Adrenal gland (tissue), 9 donors: ENCODE measurements at regions not wholly inside any gene's neighbourhood (a gene's known extent, or its start where the extent isn't known, plus 50 kb on each side); places are given as distances from the start of the nearest gene placed in this dataset.

Experiments
- DNase-seq, 7 donors: peaks; one replicate each; pipeline ENCODE4 v3.0.0-alpha.2; 2019 to 2020
- H3K27ac ChIP-seq, 5 donors: fragments of 200-600 bp; sonication (generic) in 4 of 5; 1 replicate in 3 of 5; 2 replicates in 2 of 5; pipeline versions ENCODE4 v1.5.1 to v1.8.0; 2016 to 2020; ENCODE audit warnings: mild to moderate bottlenecking in 1 of 5
- H3K27me3 ChIP-seq: fragments of 200-600 bp; 2 replicates; pipeline ENCODE4 v1.8.0; 2021
- H3K36me3 ChIP-seq, 2 donors: fragments of 200-600 bp; replicated peaks in 1 of 2; 1 replicate in 1 of 2; 2 replicates in 1 of 2; pipeline versions ENCODE4 v1.5.1 to v1.8.0; 2018 to 2022
- H3K4me1 ChIP-seq, 2 donors: fragments of 200-600 bp; replicated peaks in 1 of 2; 1 replicate in 1 of 2; 2 replicates in 1 of 2; pipeline versions ENCODE4 v1.5.1 to v1.8.0; 2018 to 2021
- H3K4me3 ChIP-seq, 4 donors: fragments of 200-600 bp; sonication (generic) in 3 of 4; one replicate each; pipeline ENCODE4 v1.5.1; 2016 to 2018
- H3K9me3 ChIP-seq, 3 donors: fragments of 200-600 bp; sonication (generic) in 1 of 3; replicated peaks in 1 of 3; 1 replicate in 2 of 3; 2 replicates in 1 of 3; pipeline versions ENCODE4 v1.5.1 to v1.8.0; 2016 to 2021
- POLR2A ChIP-seq, 2 donors: fragments of 450-650 bp; IDR thresholded peaks; one replicate each; pipeline ENCODE4 v1.6.1; 2017; ENCODE audit warnings: antibody characterized with exemption in 2 of 2, mild to moderate bottlenecking in 2 of 2, moderate library complexity in 1 of 2
- WGBS, 4 donors: extraction: QIAGEN DNeasy Blood & Tissue Kit in 2 of 4; methylation state at CpG; one replicate each; pipeline versions ENCODE4 v1.1.5 to v1.1.7; 2013 to 2017; 5-methylcytosine and 5-hydroxymethylcytosine counted together
- intact Hi-C, 2 donors: fragments of 100-400 bp; cut with DNase I; formaldehyde crosslinking; loops; one replicate each; pipeline versions ENCODE4 v1.14.1 to v1.15.0; 2022 to 2023
- TF ChIP-seq, protein P1 (sequence below), 6 experiments: fragments of 450-650 bp in 4 of 6; fragments of 200-600 bp in 2 of 6; sonication (generic) in 1 of 6; IDR thresholded peaks; 1 replicate in 5 of 6; 2 replicates in 1 of 6; pipeline versions ENCODE4 v1.5.1 to v1.8.0; 2016 to 2021; ENCODE audit warnings: antibody characterized with exemption in 6 of 6, mild to moderate bottlenecking in 2 of 6, moderate library complexity in 1 of 6
- donor health status: healthy with polysubstance abuse.
- donor health status: Bipolar disorder and iron deficiency.
- donor health status: DM: yes; HTN: yes; CAD: no.
- donor health status: DM: no; HTN: no; CAD: no.
- donor health status: DM: no; HTN: no; CAD: no.

GRCh38 chr15:98528046-98528725 is 120.2 kb upstream of the IGF1R start:
- no peak for DNase-seq
- WGBS, 4 donors = 71 to 83% (median 72%) methylated on average over 8 of the region's 8 CpGs
- H3K27ac ChIP-seq = no peak overlapping the region
- peaks cover 4% of the 10 kb centered on the region for H3K27me3 ChIP-seq
- H3K9me3 ChIP-seq = no peaks in the 10 kb centered on the region
- intact Hi-C loops = loop anchor here (10.0 kb wide), 3 partner anchors 117 to 377 kb away; partner anchors contain the start of gene IGF1R (in 1 of the 2)
- H3K4me3 ChIP-seq = no peak overlapping the region
- H3K4me1 ChIP-seq = no peaks in the 10 kb centered on the region
- no peaks in the 10 kb centered on the region for H3K36me3 ChIP-seq
- TF ChIP-seq, protein P1, sequence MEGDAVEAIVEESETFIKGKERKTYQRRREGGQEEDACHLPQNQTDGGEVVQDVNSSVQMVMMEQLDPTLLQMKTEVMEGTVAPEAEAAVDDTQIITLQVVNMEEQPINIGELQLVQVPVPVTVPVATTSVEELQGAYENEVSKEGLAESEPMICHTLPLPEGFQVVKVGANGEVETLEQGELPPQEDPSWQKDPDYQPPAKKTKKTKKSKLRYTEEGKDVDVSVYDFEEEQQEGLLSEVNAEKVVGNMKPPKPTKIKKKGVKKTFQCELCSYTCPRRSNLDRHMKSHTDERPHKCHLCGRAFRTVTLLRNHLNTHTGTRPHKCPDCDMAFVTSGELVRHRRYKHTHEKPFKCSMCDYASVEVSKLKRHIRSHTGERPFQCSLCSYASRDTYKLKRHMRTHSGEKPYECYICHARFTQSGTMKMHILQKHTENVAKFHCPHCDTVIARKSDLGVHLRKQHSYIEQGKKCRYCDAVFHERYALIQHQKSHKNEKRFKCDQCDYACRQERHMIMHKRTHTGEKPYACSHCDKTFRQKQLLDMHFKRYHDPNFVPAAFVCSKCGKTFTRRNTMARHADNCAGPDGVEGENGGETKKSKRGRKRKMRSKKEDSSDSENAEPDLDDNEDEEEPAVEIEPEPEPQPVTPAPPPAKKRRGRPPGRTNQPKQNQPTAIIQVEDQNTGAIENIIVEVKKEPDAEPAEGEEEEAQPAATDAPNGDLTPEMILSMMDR (IDR thresholded peaks at IDR 0.05) = no peak
- TF ChIP-seq POLR2A (IDR thresholded peaks at IDR 0.05) = no peak

DNA sequence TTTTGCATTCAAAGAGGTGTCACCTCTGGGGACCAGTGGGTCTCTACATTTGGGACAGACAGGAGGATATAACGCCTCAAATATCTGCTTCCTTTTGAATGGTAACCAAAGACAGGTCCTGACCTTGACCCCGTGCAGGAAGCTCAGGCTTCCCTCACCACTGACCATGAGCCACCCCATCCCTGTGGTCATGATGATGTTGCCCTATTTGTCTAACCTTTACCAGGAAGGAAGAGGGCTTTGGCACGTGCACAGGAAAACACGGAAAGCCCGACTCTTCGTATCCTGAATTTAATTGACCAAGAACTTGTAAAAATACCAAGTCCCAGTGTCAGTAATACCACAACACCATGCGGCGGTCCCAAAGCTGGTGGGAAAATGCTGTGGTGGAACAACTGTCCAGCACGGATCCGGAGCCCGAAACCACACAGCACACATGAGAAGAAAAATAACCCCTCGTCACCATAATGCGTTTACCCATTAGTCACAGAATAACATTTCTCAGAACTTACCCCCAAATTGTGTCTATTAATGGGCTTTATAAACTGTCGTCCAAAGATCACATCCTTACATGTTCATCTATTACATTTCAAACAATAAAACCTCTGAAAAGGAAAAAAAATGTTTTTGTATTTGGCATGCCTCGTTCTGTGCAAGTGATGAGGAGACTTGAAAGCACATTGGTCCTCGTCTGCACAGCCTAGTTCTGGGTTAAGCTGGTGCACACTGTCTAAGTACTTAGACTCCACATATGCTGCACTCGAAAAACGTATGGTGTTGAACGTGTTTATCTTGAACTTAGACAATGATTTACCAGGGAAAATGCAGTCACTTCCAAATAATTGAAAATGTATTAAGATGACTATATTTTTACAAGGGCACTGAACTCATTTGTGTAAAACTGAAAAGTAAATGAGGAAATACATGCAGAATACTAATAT is 118.9 kb upstream of the IGF1R start:
- 63 to 77% (median 71%) methylated on average over 18 to 19 of the region's 19 CpGs for WGBS, 4 donors
- Histone ChIP-seq H3K9me3 (no peaks in the 10 kb centered on the region), H3K27me3 (peaks cover 4% of the 10 kb centered on the region), H3K27ac (no peak overlapping the region), H3K4me3 (no peak overlapping the region), H3K4me1 (no peaks in the 10 kb centered on the region), H3K36me3 (no peaks in the 10 kb centered on the region)
- TF ChIP-seq, protein P1 (IDR thresholded peaks at IDR 0.05) = no peak
- no peak for TF ChIP-seq POLR2A (IDR thresholded peaks at IDR 0.05)
- no peak for DNase-seq
- intact Hi-C loops = loop anchor here (10.0 kb wide), 3 partner anchors 115 to 375 kb away; partner anchors contain the start of gene IGF1R (in 1 of the 2)

GRCh38 chr15:98530570-98530969 is 117.8 kb upstream of the IGF1R start:
- Histone ChIP-seq H3K27me3 (peaks cover 4% of the 10 kb centered on the region), H3K4me1 (no peaks in the 10 kb centered on the region), H3K36me3 (no peaks in the 10 kb centered on the region), H3K9me3 (no peaks in the 10 kb centered on the region), H3K27ac (no peak overlapping the region), H3K4me3 (no peak overlapping the region)
- no peak for TF ChIP-seq POLR2A (IDR thresholded peaks at IDR 0.05)
- TF ChIP-seq, protein P1 (IDR thresholded peaks at IDR 0.05) = no peak
- 70 to 83% (median 70%) methylated on average over 2 of the region's 2 CpGs for WGBS, 4 donors
- no peak for DNase-seq
- intact Hi-C loops = no loop called here

DNA sequence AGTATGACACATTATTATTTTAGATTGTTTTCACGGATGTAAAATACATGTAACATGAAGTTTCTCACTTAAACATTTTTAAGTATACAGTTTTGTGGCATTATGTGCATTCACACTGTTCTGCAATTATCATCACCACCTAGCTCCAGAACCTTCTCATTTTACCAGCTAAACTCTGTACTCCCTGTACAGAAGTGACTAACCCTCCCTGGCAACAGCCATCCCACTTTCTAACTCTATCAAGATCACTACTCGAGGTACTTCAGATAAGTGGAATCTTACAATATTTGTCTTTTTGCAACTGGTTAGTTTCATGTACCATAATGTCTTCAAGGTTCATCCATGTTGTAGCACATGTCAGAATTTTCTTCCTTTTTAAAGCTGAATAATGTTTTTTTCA is 116.3 kb upstream of the IGF1R start:
- no peak for TF ChIP-seq POLR2A (IDR thresholded peaks at IDR 0.05)
- TF ChIP-seq, protein P1 (IDR thresholded peaks at IDR 0.05) = no peak
- DNase-seq = no peak
- Histone ChIP-seq H3K4me1 (no peaks in the 10 kb centered on the region), H3K9me3 (no peaks in the 10 kb centered on the region), H3K36me3 (no peaks in the 10 kb centered on the region), H3K27me3 (peaks cover 4% of the 10 kb centered on the region), H3K4me3 (no peak overlapping the region), H3K27ac (no peak overlapping the region)
- WGBS, 4 donors = 69 to 83% (median 77%) methylated on average over 2 of the region's 2 CpGs
- intact Hi-C loops = no loop called here
